ENCODE measurements at regions not wholly inside any gene's neighbourhood (a gene's known extent, or its start where the extent isn't known, plus 50 kb on each side); places are given as distances from the start of the nearest gene placed in this dataset.

- TF ChIP-seq CTCF (IDR thresholded peaks at IDR 0.05) (no peak), EP300 (IDR thresholded peaks at IDR 0.05) (no peak), POLR2A (IDR thresholded peaks at IDR 0.05) (no peak), POLR2AphosphoS5 (IDR thresholded peaks at IDR 0.05) (no peak)
Observed at GRCh38 chr3:7959094-7959493, 542.5 kb upstream of the LMCD1 start.

Data from stomach (tissue), 4 donors.